Posterior vena cava (tissue), 2 donors: ENCODE measurements at regions not wholly inside any gene's neighbourhood (a gene's known extent, or its start where the extent isn't known, plus 50 kb on each side); places are given as distances from the start of the nearest gene placed in this dataset.

ENCODE experiments used
- DNase-seq: peaks from one replicate; pipeline ENCODE4 v3.0.0-alpha.2; 2020; ENCODE audit warnings: low spot score
- intact Hi-C, 2 donors: fragments of 100-400 bp; cut with DNase I; formaldehyde crosslinking; loops; one replicate each; pipeline versions ENCODE4 v1.14.1 to v1.14.2; 2022 to 2023
- donor health status: DM: yes; HTN: yes; CAD: no.
- donor health status: DM: yes; HTN: yes; CAD: no.

DNA sequence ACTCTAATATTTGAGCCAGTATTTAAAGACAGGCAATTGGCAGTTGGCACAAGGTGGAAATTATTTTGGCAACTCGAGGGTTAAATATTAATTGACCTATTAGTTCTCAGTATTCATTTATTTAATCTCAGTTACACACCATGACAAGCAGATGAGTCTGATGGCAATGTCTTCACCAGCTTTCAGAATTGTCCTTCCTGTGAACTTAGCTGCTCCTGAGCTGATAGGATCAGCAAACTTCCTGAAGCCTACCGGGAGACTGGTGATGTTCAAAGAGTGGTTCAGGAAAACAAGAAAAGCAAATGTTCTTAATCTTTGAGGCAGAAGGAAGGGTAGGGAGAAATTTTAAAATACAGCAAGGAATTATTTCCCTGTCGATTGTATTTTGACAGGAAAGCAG lies 522.2 kb downstream of the SOX2 start:
- DNase-seq, result no peak
- intact Hi-C loops, result no loop called here

DNA sequence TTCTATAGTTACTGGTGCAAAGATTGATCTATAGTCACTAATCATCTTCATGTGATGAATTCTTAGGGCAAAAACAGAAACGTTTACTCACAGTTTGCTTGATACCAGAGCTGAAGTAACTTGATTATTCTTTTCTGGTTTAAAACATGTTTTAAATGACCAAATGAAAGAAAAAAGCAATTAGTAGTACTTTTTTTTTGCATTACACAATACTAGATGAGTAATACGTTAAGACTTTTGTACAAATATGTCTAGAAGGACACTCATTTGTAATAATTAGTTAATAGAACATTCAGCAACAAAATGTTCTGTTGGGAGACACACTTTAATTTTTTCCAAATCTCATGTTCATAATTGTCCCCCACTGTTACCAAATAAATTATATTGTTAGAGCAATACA lies 523.2 kb downstream of the SOX2 start:
- intact Hi-C loops, result no loop called here
- DNase-seq, result no peak

DNA sequence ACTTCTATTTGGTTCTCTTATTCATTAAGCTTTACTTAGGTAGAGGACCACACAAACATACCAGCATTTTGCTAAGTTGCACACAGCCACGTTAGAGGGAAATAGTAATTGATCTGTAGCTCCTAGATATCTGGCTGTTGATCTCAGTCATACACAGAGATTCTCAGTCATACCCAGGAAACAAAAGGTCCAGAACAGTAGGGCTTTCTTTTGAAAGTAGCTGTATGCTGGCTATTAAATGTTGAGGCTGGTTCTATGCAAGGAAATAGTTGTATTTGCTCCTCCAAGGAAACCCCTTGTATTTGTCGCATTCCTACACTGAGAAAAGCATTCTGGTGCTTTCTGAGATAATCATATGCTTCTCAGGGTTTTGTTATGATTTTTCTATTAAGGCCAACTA lies 523.8 kb downstream of the SOX2 start:
- DNase-seq, result no peak
- intact Hi-C loops, result no loop called here

DNA sequence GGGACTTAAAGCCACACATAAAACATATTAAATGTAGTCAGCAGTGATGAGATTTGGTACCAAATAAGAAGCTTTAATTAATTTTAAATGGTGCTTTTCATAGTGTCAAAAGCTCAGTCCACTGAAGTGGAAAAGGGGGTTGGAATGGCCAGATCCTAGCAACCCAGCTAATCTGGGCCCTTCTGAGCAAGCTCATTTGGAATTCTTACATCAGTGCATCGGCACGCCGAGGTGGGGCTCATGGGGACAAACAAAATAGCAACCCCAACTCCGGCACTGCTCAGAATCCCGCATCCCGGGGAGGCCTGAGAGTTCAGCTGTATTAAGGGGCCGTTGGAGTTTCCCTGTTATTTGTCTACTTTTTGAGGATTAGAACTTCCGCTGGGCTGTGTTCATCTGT lies 526.4 kb downstream of the SOX2 start:
- DNase-seq, result no peak

DNA sequence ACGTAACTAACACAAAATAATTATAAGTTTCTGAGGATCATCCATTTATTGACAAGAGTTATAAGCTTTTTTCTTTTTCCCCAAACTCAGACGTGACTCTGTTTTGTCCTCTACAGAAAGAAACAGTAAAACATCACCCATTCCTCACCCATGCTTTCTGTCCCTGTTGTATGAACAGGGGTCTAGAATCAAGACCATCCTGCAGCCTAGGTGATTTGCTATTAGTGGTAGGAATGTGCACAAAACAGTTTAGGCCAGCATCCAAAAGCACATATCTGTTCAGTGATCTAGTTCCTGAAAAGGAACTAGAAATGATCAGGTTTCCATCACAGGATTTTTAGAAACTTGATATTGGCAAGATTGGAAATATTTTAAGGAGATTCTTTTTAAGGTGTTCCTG lies 527.6 kb downstream of the SOX2 start:
- no peak for DNase-seq
- intact Hi-C loops, result no loop called here

More for the DNA sequence above, 526.4 kb downstream of the SOX2 start:
- intact Hi-C loops, result no loop called here

DNA sequence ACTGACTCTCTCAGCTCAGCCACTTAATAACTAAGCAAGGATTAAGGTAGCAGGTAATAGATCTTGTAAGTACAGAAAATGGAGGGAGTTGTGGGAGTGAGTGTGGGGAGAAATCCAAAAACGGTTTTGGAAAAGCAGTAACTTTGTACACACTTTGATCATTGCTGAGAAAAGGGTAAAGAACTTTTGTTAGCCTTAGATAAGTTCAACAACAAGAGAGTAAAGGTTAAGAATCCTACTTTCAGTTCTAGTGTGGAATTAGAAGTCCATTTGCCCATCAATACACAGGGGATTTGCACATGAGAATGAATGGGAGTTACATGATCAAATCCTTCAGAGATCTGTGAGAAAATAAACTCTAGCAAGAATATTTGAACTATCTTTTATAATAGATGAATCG lies 528.7 kb downstream of the SOX2 start:
- intact Hi-C loops, result no loop called here

DNA sequence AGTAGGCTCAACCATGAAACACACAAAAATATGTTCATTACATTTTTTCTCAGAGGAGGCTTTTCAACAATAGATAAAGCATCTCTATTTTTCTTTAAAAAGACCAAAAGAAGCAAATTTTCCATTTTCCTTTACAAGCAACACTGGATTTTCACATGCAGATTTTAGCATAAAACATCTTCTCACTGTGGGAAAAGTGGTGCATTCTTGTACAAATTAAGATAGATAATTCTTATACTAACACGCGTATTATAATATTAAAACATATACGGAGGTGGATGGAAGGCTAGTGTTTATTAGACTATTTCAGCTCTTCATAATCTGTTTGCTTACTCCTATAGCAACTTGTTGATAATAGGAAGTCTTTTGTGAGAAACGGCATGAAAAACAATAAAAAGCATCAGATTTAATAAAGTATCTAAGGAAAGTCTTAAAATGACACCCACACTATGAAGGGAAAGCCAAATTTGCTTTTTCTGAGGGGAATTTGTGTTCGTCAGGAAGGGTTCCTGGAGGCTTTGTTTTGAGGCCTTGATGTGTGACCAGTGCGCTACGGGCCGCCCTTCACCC lies 529.6 kb downstream of the SOX2 start:
- intact Hi-C loops, result no loop called here

More for the DNA sequence above, 528.7 kb downstream of the SOX2 start:
- DNase-seq, result no peak

DNA sequence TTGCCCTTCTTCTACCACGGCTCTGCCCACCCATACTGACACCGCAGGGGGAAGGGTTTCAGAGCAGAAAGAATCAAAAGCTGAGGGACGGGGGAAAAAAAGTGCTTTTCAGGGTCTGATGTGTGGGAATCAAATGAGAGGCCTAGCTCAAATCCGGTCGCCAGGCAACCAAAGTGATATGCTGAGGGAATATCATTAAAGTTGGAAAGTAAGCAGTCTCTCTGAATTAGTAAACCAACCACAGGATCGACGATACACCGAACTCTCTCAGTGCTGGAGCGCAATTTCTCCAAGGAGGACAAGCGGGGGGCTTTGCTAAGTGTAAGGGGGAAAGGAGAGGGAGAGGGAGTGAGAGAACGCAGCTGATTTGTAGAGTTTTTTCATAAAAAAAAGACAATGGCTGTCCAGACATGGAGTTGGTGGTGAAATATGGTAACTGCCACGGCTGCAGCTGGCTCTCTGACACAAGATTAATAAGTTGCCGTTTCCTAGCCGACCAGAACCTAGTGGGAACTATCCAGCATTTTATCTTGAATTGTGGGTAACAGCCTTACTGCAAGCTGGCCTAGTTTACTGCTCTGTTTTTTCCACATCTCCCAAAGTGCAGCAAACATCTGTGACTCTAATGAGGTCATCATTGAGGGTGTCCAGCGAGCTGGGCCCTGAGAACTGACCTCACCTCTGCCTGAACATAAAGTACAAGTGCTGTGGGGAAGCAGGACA lies 530.2 kb downstream of the SOX2 start:
- intact Hi-C loops, result no loop called here
- DNase-seq, result no peak

More for the DNA sequence above, 529.6 kb downstream of the SOX2 start:
- DNase-seq, result no peak

DNA sequence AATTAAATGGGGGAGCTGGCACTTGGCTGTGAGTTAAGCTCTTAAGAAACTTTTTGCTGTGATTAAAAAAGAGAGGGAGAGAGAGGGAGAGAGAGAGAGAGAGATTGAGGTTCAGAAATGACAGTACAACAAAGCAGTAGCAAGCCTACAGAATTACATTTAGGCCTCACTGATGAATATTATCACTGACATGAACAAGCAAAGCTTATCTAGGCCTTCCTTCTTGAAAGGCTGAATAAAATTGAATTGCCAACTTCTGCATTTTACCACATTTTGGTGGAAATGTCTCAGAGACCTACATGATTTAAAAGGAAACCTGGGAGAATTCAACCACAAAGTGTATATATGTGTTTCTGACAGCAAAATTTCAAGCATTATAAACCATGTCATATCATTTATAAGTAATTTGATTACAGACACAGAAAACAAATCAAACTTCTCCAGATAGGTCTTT lies 530.8 kb downstream of the SOX2 start:
- no peak for DNase-seq
- intact Hi-C loops, result no loop called here

DNA sequence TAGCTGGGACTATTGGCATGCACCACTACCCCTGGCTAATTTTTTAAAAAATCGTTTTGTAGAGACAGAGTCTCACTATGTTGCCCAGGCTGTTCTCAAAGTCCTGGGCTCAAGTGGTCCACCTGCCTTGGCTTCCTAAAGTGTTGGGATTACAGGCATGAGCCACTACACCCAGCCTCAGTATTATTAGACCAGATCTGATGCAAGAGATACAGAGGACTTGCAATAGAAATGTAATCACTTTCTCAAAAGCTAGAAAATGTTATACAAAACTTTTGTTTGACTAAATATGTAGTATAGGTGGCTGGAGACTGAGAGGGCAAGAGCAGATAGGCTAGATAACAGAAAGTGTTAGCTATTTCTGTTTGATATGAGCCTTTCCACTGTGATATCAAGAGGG lies 531.9 kb downstream of the SOX2 start:
- no peak for DNase-seq
- intact Hi-C loops, result no loop called here

DNA sequence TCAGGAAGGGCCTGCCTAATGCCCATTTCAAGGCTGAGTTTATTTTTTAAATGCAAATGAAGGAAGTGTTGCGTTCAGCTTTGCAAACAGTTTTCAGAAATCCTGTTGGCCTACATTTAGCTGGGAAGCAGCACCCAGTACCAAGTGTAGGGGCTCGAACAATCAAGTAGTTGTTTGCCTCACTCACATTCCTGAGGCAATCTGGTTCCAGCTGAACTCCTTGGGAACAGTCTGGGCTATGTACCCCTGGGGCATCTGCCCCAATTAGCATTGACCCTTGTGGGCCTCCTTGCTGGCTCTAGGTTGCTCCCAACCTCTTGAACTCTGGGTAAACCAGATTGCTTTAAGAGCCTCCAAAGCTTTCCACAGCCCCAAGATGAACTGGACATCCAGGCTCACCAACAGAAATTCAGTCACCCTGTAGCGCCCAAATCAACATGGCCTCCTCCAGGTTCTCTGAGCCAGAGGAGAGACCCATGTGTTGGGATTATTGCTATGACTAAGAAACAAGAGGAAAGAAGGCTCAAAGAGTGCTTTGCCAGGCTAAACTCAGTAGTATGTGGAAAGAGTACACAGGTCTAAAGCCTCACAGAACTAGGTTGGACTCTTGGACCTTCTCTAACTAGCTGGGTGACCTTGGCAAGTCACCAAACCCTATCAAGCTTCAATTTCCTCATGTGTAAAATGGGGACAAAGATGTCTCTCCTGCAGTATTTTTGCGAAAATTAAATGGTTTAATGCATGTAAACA lies 532.7 kb downstream of the SOX2 start:
- DNase-seq, result no peak

DNA sequence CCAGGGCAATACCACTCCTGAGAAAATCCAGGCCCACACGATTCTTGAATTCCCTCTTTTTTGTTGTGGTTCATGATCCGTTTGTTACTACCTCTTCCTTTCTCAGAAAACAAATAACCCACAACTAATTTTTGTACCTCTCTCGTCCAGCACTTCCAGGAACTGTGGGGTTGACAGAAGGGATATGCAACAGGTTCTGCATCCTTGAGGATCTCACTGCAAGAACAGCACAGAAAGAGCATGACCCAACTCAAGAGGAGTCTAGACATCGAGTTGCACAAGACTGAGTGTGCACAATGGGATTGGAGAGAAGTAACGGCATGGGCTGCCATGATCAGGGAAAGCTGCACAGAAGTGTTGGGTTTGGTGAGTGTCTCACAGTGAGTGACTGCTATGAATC lies 533.3 kb downstream of the SOX2 start:
- DNase-seq, result no peak
- intact Hi-C loops, result no loop called here

More for the DNA sequence above, 532.7 kb downstream of the SOX2 start:
- intact Hi-C loops, result no loop called here

DNA sequence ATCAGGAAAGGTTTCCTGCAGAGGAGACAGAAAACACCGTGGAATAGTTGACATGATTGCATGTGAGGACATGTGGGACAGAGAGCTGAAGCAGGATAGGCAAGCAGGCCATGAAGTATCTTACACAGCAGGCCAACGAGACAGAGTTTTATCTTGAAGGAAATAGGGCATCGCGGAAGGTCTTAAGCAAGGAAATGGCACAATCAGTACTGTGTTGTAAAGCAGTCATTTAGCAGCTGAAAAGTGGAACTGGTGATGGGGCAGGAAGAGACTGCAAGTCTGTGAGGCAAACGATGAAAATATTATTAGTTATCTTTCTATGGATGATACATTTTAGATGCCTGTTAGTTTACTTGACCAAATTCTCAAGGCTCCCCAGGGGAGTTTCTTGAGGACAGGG lies 535.1 kb downstream of the SOX2 start:
- intact Hi-C loops, result no loop called here
- DNase-seq, result no peak

DNA sequence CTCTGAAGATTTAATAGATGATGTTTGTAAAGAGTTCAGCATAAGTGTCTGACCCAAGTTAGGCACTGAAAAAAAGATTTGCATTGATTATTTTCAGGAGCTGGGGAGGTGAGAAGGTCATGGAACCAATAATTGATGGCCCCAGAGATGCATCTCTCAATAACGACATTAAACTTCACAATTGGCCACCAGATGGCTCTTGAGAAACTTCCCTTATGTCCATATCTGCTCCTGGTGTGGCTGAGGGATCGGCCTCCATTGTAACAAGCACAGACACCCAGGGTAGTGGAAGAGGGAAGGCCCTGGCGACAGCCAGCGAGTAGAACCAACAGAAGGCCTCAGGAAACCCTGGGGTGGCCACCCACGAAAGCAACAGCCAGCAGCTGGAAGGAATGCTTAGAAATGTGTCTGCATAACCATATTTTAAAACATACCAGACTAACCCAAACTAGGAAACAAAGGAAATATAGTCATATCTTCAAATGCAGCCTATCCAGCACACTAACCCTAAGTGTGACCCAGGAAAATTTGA lies 536.7 kb downstream of the SOX2 start:
- intact Hi-C loops, result no loop called here
- no peak for DNase-seq

DNA sequence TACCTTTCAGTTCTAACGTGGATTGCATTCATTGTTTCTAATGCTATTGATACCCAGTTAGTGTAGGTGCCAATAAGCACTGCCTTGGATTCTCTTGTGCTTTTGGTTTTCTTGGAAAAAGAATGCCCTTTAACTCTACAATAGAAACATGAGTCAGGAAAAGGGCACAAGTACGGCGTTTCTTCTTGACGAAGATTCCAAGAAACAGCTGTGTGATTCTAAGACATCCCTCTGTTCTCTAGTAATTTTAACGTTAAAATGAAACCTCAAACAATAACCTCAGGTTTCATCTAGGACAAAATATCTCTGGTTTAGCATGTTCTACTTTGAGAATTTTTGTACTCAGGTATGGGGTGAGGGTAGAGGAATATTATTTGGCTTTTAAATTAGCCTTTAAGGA lies 540.5 kb upstream of the ATP11B start:
- DNase-seq, result no peak
- intact Hi-C loops, result no loop called here

DNA sequence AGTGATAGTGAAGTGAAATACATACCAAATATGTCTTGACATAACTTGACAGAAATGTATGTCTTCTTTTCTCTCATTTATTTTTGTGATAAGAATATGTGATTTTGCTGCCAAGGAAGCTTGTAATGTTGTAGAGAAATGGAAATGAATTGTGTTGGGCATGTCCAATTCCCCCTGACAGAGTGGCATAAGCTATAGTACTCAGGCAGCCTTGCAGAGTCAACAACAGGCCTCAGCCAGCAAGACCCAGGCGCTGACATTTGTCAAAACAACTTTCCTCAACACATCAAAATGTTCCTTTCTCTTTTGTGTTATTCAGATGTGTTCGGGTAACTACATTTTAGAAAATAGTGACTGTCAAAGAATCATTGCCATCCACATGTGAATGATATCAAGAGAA lies 538.1 kb upstream of the ATP11B start:
- DNase-seq, result no peak
- intact Hi-C loops, result no loop called here

DNA sequence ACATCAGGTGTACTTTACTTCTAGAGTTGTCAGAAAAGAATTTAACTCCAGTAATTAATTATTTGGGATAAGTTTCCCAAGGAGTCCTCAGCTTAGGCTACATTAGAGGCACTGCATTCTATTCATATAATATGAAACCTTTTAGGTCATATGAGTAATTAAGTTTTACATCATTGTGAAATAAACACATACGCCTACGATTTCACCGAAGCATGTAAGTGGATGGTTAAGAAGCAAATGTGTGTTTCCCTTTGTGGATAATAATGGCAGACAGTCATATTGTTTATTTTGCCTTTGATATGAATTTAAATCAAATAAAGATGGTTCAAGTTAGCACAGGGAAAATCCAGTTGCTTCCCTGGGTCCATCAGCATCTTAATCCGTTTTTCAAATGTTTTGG lies 535.9 kb upstream of the ATP11B start:
- intact Hi-C loops, result no loop called here
- DNase-seq, result no peak

DNA sequence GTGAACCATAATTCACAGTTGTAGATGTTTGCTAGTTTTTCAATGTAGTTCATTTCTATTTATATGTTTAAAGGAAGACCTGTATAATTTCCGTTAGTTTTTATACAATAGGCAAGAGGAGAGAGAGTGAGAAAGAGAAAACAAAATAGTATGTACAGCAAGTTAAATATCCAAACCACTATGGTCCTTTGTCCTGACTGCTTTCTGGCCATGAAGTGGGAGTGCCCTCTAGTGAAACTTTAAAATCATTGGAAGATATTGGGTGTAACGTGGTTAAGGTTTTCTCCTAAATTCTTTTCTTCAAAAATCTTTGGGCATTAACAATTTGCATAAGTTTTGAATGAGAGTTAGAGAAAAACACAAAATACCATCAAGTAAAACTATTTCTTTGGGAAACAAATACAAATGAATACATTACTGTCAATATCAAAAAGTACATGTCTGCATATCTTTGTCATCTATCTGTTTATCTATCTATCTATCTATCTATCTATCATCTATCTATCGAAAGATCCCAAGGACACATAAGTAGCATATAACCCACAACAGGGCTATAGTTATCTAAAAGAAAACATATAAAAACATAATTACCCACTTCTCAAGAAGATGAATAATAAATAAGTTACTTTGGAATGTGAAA lies 534.6 kb upstream of the ATP11B start:
- intact Hi-C loops, result no loop called here
- no peak for DNase-seq

DNA sequence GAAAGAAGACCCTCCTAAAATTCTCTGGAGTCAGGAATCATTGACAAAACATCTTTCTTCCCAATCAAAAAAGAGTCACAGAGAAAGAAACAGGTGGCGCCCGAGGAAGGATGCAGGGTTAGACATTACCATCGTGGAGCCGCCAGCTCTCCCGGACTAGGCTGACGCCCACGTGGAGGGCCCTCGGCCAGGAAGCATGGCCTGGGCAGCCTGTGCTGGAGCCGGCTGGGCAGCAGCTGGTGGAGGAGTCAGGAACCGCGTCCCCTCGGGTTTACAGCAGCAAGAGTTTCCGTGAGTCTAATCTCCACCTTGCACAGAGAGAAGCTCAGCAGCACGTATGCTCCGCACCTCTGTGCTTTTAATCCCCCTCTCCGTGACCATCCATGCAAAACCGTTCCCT lies 533.7 kb upstream of the ATP11B start:
- intact Hi-C loops, result no loop called here
- DNase-seq, result no peak

DNA sequence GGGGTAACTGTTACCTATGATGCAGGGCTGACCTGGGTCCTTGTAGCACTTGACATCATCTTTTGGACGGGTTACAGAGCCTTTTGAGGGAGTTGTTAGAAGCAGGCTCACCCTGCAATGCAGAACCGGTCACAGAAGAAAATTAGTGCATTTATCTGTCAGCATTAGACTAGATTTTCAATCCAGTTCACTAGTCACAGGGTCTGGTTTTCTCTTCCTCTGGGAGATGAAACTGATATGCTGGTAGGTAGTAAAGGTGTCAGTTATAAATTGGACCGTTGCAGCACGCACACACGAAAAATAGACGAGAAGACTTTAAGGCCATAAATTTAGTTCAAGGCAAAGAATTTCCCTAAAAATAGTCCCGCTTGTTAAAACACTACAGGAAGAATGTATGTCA lies 532.3 kb upstream of the ATP11B start:
- no peak for DNase-seq
- intact Hi-C loops, result loop anchor here in 1 of 2 donors (10.0 kb wide), 1 partner anchor 546 kb away; the partner anchor contains the start of gene SOX2
